Activated T-cell treated with anti-CD3 and anti-CD28 coated beads, Interleukin-2, amount 50 U/mL, for 72 hours (primary cell): ENCODE measurements at regions not wholly inside any gene's neighbourhood (a gene's known extent, or its start where the extent isn't known, plus 50 kb on each side); places are given as distances from the start of the nearest gene placed in this dataset.
"Not testable (repeated sequence)": the region's sequence is repeated elsewhere in the genome, so short reads cannot be mapped to it uniquely, and the experiment has no call there.

Experiments used
- ATAC-seq, 2 donors: fragments of 150-1000 bp; cut with Tn5 transposase; replicated peaks in 1 of 2; 2 replicates each; pipeline ENCODE4 v1.10.0; 2021; ENCODE audit warnings: moderate library complexity in 2 of 2, mild to moderate bottlenecking in 1 of 2
- DNase-seq, 2 donors: peaks; one replicate each; pipeline ENCODE4 v3.0.0; 2021 to 2022; ENCODE audit warnings: mixed read lengths in 1 of 2
- H3K27ac Mint-ChIP-seq: one replicate; pipeline ENCODE4 v1.8.0; 2022; ENCODE audit warnings: mild to moderate bottlenecking, moderate library complexity, mixed read lengths
- H3K27me3 Mint-ChIP-seq: one replicate; pipeline ENCODE4 v1.8.0; 2022; ENCODE audit warnings: low read depth, mixed read lengths
- H3K36me3 Mint-ChIP-seq, 2 donors: one replicate each; pipeline ENCODE4 v1.8.0; 2022; ENCODE audit warnings: mixed read lengths in 2 of 2, mild to moderate bottlenecking in 1 of 2; ENCODE audit not compliant: insufficient read depth in 2 of 2
- H3K4me1 Mint-ChIP-seq: one replicate; pipeline ENCODE4 v1.8.0; 2022; ENCODE audit warnings: low read depth, mixed read lengths
- H3K4me3 Mint-ChIP-seq, 2 donors: one replicate each; pipeline ENCODE4 v1.8.0; 2022; ENCODE audit warnings: mild to moderate bottlenecking in 2 of 2, mixed read lengths in 2 of 2, moderate library complexity in 2 of 2
- H3K9me3 Mint-ChIP-seq, 2 donors: one replicate each; pipeline ENCODE4 v1.8.0; 2022; ENCODE audit warnings: mixed read lengths in 2 of 2

GRCh38 chr2:116804901-116805300, 1009.6 kb upstream of the DDX18 start:
- H3K27me3 Mint-ChIP-seq, result no peaks in the 10 kb centered on the region
- no peak overlapping the region for H3K4me3 Mint-ChIP-seq
- ATAC-seq (no peak), DNase-seq (no peak)
- peaks cover 13 to 15% of the 10 kb centered on the region in 2 donors for H3K9me3 Mint-ChIP-seq
- no peaks in the 10 kb centered on the region for H3K4me1 Mint-ChIP-seq
- H3K27ac Mint-ChIP-seq, result no peak overlapping the region
- peaks cover 2 to 3% of the 10 kb centered on the region in 2 donors for H3K36me3 Mint-ChIP-seq

GRCh38 chr2:116806505-116806904, 1008.0 kb upstream of the DDX18 start:
- H3K36me3 Mint-ChIP-seq, H3K27me3 Mint-ChIP-seq, H3K4me3 Mint-ChIP-seq, H3K4me1 Mint-ChIP-seq, H3K27ac Mint-ChIP-seq, DNase-seq, ATAC-seq: not testable (repeated sequence)
- H3K9me3 Mint-ChIP-seq, result peaks cover 10 to 16% of the 10 kb centered on the region in 2 donors

GRCh38 chr2:116809109-116809508, 1005.4 kb upstream of the DDX18 start:
- no peak for DNase-seq
- no peaks in the 10 kb centered on the region for H3K36me3 Mint-ChIP-seq
- H3K4me3 Mint-ChIP-seq, result no peak overlapping the region
- no peak overlapping the region for H3K27ac Mint-ChIP-seq
- no peak for ATAC-seq
- H3K4me1 Mint-ChIP-seq, result no peaks in the 10 kb centered on the region
- peaks cover 10 to 12% of the 10 kb centered on the region in 2 donors for H3K9me3 Mint-ChIP-seq
- H3K27me3 Mint-ChIP-seq, result no peaks in the 10 kb centered on the region

GRCh38 chr2:116810071-116810470, 1004.4 kb upstream of the DDX18 start:
- no peak for ATAC-seq
- Mint-ChIP-seq H3K9me3 (peaks cover 3 to 8% of the 10 kb centered on the region in 2 donors), H3K27me3 (no peaks in the 10 kb centered on the region), H3K36me3 (no peaks in the 10 kb centered on the region), H3K27ac (no peak overlapping the region), H3K4me1 (no peaks in the 10 kb centered on the region), H3K4me3 (no peak overlapping the region)
- DNase-seq, result no peak

GRCh38 chr2:116810645-116811044, 1003.8 kb upstream of the DDX18 start:
- DNase-seq (no peak), ATAC-seq (no peak)
- Mint-ChIP-seq H3K9me3 (peaks cover 0 to 7% of the 10 kb centered on the region in 2 donors), H3K4me1 (no peaks in the 10 kb centered on the region), H3K27ac (no peak overlapping the region), H3K36me3 (no peaks in the 10 kb centered on the region), H3K27me3 (no peaks in the 10 kb centered on the region), H3K4me3 (no peak overlapping the region)

- Mint-ChIP-seq H3K4me3 (no peak overlapping the region), H3K9me3 (peaks cover 6 to 14% of the 10 kb centered on the region in 2 donors), H3K27ac (no peak overlapping the region), H3K27me3 (no peaks in the 10 kb centered on the region), H3K36me3 (no peaks in the 10 kb centered on the region), H3K4me1 (no peaks in the 10 kb centered on the region)
- DNase-seq (no peak), ATAC-seq (no peak)
These were observed 995.1 kb upstream of the DDX18 start for GRCh38 chr2:116819355-116819754.

GRCh38 chr2:116820986-116821385, 993.5 kb upstream of the DDX18 start:
- Mint-ChIP-seq H3K9me3 (peaks cover 6 to 12% of the 10 kb centered on the region in 2 donors), H3K4me3 (no peak overlapping the region), H3K27me3 (no peaks in the 10 kb centered on the region), H3K27ac (no peak overlapping the region), H3K4me1 (no peaks in the 10 kb centered on the region), H3K36me3 (no peaks in the 10 kb centered on the region)
- no peak for ATAC-seq
- DNase-seq, result no peak

GRCh38 chr2:116829543-116829942, 984.9 kb upstream of the DDX18 start:
- not testable (repeated sequence) for H3K4me1 Mint-ChIP-seq, DNase-seq, H3K4me3 Mint-ChIP-seq, H3K27me3 Mint-ChIP-seq, H3K36me3 Mint-ChIP-seq, H3K9me3 Mint-ChIP-seq, ATAC-seq, H3K27ac Mint-ChIP-seq

GRCh38 chr2:116832148-116832547, 982.3 kb upstream of the DDX18 start:
- no peaks in the 10 kb centered on the region for H3K36me3 Mint-ChIP-seq
- no peaks in the 10 kb centered on the region for H3K4me1 Mint-ChIP-seq
- H3K4me3 Mint-ChIP-seq, result no peak overlapping the region
- H3K9me3 Mint-ChIP-seq, result peaks cover 2 to 12% of the 10 kb centered on the region in 2 donors
- H3K27ac Mint-ChIP-seq, result no peak overlapping the region
- H3K27me3 Mint-ChIP-seq, result no peaks in the 10 kb centered on the region
- ATAC-seq, result no peak
- DNase-seq, result no peak

- peaks cover 2 to 12% of the 10 kb centered on the region in 2 donors for H3K9me3 Mint-ChIP-seq
- no peak overlapping the region for H3K27ac Mint-ChIP-seq
- no peaks in the 10 kb centered on the region for H3K4me1 Mint-ChIP-seq
- H3K27me3 Mint-ChIP-seq, result no peaks in the 10 kb centered on the region
- no peak overlapping the region for H3K4me3 Mint-ChIP-seq
- H3K36me3 Mint-ChIP-seq, result no peaks in the 10 kb centered on the region
- DNase-seq (no peak), ATAC-seq (no peak)
These were observed 981.4 kb upstream of the DDX18 start for GRCh38 chr2:116833052-116833451.

- Mint-ChIP-seq H3K9me3 (peaks cover 4% of the 10 kb centered on the region in 2 donors), H3K36me3 (no peaks in the 10 kb centered on the region), H3K4me3 (no peak overlapping the region)
These were observed 972.3 kb upstream of the DDX18 start for GRCh38 chr2:116842164-116842563.

GRCh38 chr2:116859708-116860107, 954.8 kb upstream of the DDX18 start:
- no peak for DNase-seq
- no peak overlapping the region for H3K4me3 Mint-ChIP-seq
- no peaks in the 10 kb centered on the region for H3K4me1 Mint-ChIP-seq
- H3K27ac Mint-ChIP-seq, result no peak overlapping the region
- H3K36me3 Mint-ChIP-seq, result peaks cover 2% of the 10 kb centered on the region in 2 donors
- peaks cover 13 to 17% of the 10 kb centered on the region in 2 donors for H3K9me3 Mint-ChIP-seq
- H3K27me3 Mint-ChIP-seq, result no peaks in the 10 kb centered on the region
- no peak for ATAC-seq

More at GRCh38 chr2:116842164-116842563, 972.3 kb upstream of the DDX18 start:
- no peak for DNase-seq
- no peaks in the 10 kb centered on the region for H3K27me3 Mint-ChIP-seq
- H3K27ac Mint-ChIP-seq, result no peak overlapping the region
- no peaks in the 10 kb centered on the region for H3K4me1 Mint-ChIP-seq
- ATAC-seq, result no peak

- H3K4me1 Mint-ChIP-seq, result no peaks in the 10 kb centered on the region
- H3K36me3 Mint-ChIP-seq, result peaks cover 4 to 8% of the 10 kb centered on the region in 2 donors
- ATAC-seq (no peak), DNase-seq (no peak)
- no peak overlapping the region for H3K4me3 Mint-ChIP-seq
- no peaks in the 10 kb centered on the region for H3K27me3 Mint-ChIP-seq
- no peak overlapping the region for H3K27ac Mint-ChIP-seq
- H3K9me3 Mint-ChIP-seq, result peaks cover 17 to 22% of the 10 kb centered on the region in 2 donors
These were observed 940.5 kb upstream of the DDX18 start for GRCh38 chr2:116874021-116874420.

- H3K27ac Mint-ChIP-seq, result no peak overlapping the region
- ATAC-seq, result no peak
- DNase-seq, result no peak
- peaks cover 2 to 4% of the 10 kb centered on the region in 2 donors for H3K36me3 Mint-ChIP-seq
- peaks cover 6 to 13% of the 10 kb centered on the region in 2 donors for H3K9me3 Mint-ChIP-seq
- no peak overlapping the region for H3K4me3 Mint-ChIP-seq
- H3K4me1 Mint-ChIP-seq, result no peaks in the 10 kb centered on the region
- H3K27me3 Mint-ChIP-seq, result no peaks in the 10 kb centered on the region
These were observed 937.2 kb upstream of the DDX18 start for GRCh38 chr2:116877274-116877673.
